GM23338 (cell line): ENCODE measurements at regions not wholly inside any gene's neighbourhood (a gene's known extent, or its start where the extent isn't known, plus 50 kb on each side); places are given as distances from the start of the nearest gene placed in this dataset.

Experiments
- ATAC-seq: fragments of 200-7000 bp; cut with Tn5 transposase; 3 replicates; pipeline ENCODE4 v1.9.1; 2020
- DNase-seq: peaks from one replicate; pipeline ENCODE4 v3.0.0-alpha.2; 2015; ENCODE audit warnings: low spot score
- H2AFZ ChIP-seq: fragments of 200-600 bp; sonication (generic); 2 replicates; pipeline ENCODE4 v1.8.0; 2016; ENCODE audit warnings: antibody characterized with exemption, mild to moderate bottlenecking, moderate library complexity
- H3F3A ChIP-seq: fragments of 200-600 bp; sonication (generic); replicated peaks from 2 replicates; pipeline ENCODE4 v1.8.0; 2017; ENCODE audit warnings: antibody characterized with exemption, mixed run types, low read depth
- H3K27ac ChIP-seq: fragments of 200-600 bp; sonication (generic); 2 replicates; pipeline ENCODE4 v1.6.1; 2016; ENCODE audit warnings: low read depth
- H3K27me3 ChIP-seq: fragments of 200-600 bp; sonication (generic); 2 replicates; pipeline ENCODE4 v1.8.0; 2016; ENCODE audit warnings: mild to moderate bottlenecking, mixed run types, moderate library complexity; ENCODE audit not compliant: insufficient read depth
- H3K36me3 ChIP-seq: fragments of 200-600 bp; sonication (generic); 2 replicates; pipeline ENCODE4 v1.8.0; 2016; ENCODE audit warnings: mild to moderate bottlenecking; ENCODE audit not compliant: insufficient read depth
- H3K4me1 ChIP-seq: fragments of 200-600 bp; sonication (generic); 2 replicates; pipeline ENCODE4 v1.8.0; 2016; ENCODE audit warnings: mild to moderate bottlenecking, moderate library complexity; ENCODE audit not compliant: insufficient read depth
- H3K4me2 ChIP-seq: fragments of 200-600 bp; sonication (generic); 2 replicates; pipeline ENCODE4 v1.7.1; 2017; ENCODE audit warnings: mixed run types
- H3K4me3 ChIP-seq: fragments of 200-600 bp; sonication (generic); 2 replicates; pipeline ENCODE4 v1.6.1; 2016; ENCODE audit warnings: mixed run types
- H3K79me2 ChIP-seq: fragments of 200-600 bp; sonication (generic); replicated peaks from 2 replicates; pipeline ENCODE4 v1.8.0; 2017; ENCODE audit warnings: mild to moderate bottlenecking; ENCODE audit not compliant: insufficient read depth
- H3K9me2 ChIP-seq: fragments of 200-600 bp; sonication (generic); 2 replicates; pipeline ENCODE4 v1.8.0; 2017; ENCODE audit not compliant: insufficient read depth
- H4K20me1 ChIP-seq: fragments of 200-600 bp; sonication (generic); replicated peaks from 2 replicates; pipeline ENCODE4 v1.8.0; 2017; ENCODE audit warnings: mild to moderate bottlenecking; ENCODE audit not compliant: insufficient read depth
- H3K27ac Mint-ChIP-seq: 2 replicates; pipeline ENCODE4 v1.8.0; 2020; ENCODE audit warnings: inconsistent platforms, mild to moderate bottlenecking, moderate library complexity, mixed read lengths
- H3K27me3 Mint-ChIP-seq: 3 replicates; pipeline ENCODE4 v1.8.0; 2022; ENCODE audit warnings: low read depth, mild to moderate bottlenecking, moderate library complexity, mixed read lengths, inconsistent platforms; ENCODE audit not compliant: insufficient read depth, poor library complexity
- H3K36me3 Mint-ChIP-seq: 3 replicates; pipeline ENCODE4 v1.8.0; 2021; ENCODE audit warnings: low read depth, mild to moderate bottlenecking, inconsistent platforms, moderate library complexity, mixed read lengths
- H3K4me1 Mint-ChIP-seq: 3 replicates; pipeline ENCODE4 v1.8.0; 2020; ENCODE audit warnings: mild to moderate bottlenecking, inconsistent platforms, mixed read lengths
- H3K4me3 Mint-ChIP-seq: 3 replicates; pipeline ENCODE4 v1.8.0; 2021; ENCODE audit warnings: moderate library complexity, mild to moderate bottlenecking, inconsistent platforms, mixed read lengths
- H3K9me3 Mint-ChIP-seq: 3 replicates; pipeline ENCODE4 v1.8.0; 2020; ENCODE audit warnings: moderate library complexity, mild to moderate bottlenecking, inconsistent platforms, mixed read lengths
- CREB1 ChIP-seq: fragments of 250-450 bp; sonication (Bioruptor Pico); IDR thresholded peaks from 2 replicates; pipeline ENCODE4 v1.5.0; 2020; ENCODE audit warnings: low read depth, mild to moderate bottlenecking, moderate library complexity
- EZH2 ChIP-seq: fragments of 200-600 bp; sonication (generic); IDR thresholded peaks from one replicate; pipeline ENCODE4 v1.8.0; 2017; ENCODE audit warnings: antibody characterized with exemption, mild to moderate bottlenecking, low read depth; ENCODE audit not compliant: unreplicated experiment
- EZH2phosphoT487 ChIP-seq: fragments of 200-600 bp; sonication (generic); IDR thresholded peaks from one replicate; pipeline ENCODE4 v1.8.1; 2018; ENCODE audit warnings: antibody characterized with exemption; ENCODE audit not compliant: unreplicated experiment
- JUNB ChIP-seq: IDR thresholded peaks from one replicate; pipeline ENCODE4 v1.6.1; 2016; ENCODE audit warnings: antibody characterized with exemption; ENCODE audit not compliant: unreplicated experiment
- NANOG ChIP-seq: IDR thresholded peaks from 2 replicates; pipeline ENCODE4 v1.6.1; 2016; ENCODE audit warnings: antibody characterized with exemption, borderline replicate concordance
- POLR2AphosphoS5 ChIP-seq: IDR thresholded peaks from 2 replicates; pipeline ENCODE4 v1.6.1; 2016; ENCODE audit warnings: antibody characterized with exemption, low read depth
- STAT1 ChIP-seq: IDR thresholded peaks from one replicate; pipeline ENCODE4 v1.6.1; 2016; ENCODE audit warnings: antibody characterized with exemption; ENCODE audit not compliant: unreplicated experiment
- ZNF114 ChIP-seq: fragments of 250-450 bp; sonication (Bioruptor Pico); IDR thresholded peaks from 2 replicates; pipeline ENCODE4 v1.5.0; 2020; ENCODE audit warnings: mild to moderate bottlenecking, moderate library complexity
- ZNF331 ChIP-seq: fragments of 250-450 bp; sonication (Bioruptor Pico); IDR thresholded peaks from 2 replicates; pipeline ENCODE4 v1.5.0; 2020; ENCODE audit warnings: low read depth, mild to moderate bottlenecking, moderate library complexity
- TF ChIP-seq, protein P1 (sequence below): IDR thresholded peaks from one replicate; pipeline ENCODE4 v1.6.1; 2018; ENCODE audit warnings: antibody characterized with exemption; ENCODE audit not compliant: unreplicated experiment
- TF ChIP-seq, protein P2 (sequence below), 2 experiments: fragments of 200-600 bp in 1 of 2; sonication (generic) in 1 of 2; conservative IDR thresholded peaks; 2 replicates each; pipeline versions ENCODE4 v1.5.1 to v1.6.1; 2016 to 2017; ENCODE audit warnings: antibody characterized with exemption in 2 of 2, low read depth in 2 of 2, mild to moderate bottlenecking in 2 of 2, moderate library complexity in 1 of 2
- TF ChIP-seq, protein P3 (sequence below): IDR thresholded peaks from 2 replicates; pipeline ENCODE4 v1.6.1; 2016; ENCODE audit warnings: antibody characterized with exemption

DNA sequence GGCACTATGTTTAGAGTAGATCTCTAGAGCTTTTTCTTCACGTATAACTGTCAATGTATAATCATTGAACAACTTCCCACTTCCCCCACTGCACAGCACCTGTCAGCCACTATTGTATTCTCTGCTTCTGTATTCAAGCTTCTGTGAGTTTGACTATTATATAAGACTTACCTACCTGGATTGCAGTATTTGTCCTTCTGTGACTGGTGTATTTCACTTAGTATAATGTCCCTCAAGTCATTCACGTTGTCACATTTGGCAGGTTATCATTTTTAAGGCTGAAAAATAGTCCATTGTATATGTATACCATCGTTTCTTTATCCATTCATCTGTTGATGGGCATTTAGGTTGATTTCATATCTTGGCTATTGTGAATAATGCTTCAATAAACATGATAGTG lies 969.5 kb upstream of the B3GALT2 start (continued):
- TF ChIP-seq, protein P1, sequence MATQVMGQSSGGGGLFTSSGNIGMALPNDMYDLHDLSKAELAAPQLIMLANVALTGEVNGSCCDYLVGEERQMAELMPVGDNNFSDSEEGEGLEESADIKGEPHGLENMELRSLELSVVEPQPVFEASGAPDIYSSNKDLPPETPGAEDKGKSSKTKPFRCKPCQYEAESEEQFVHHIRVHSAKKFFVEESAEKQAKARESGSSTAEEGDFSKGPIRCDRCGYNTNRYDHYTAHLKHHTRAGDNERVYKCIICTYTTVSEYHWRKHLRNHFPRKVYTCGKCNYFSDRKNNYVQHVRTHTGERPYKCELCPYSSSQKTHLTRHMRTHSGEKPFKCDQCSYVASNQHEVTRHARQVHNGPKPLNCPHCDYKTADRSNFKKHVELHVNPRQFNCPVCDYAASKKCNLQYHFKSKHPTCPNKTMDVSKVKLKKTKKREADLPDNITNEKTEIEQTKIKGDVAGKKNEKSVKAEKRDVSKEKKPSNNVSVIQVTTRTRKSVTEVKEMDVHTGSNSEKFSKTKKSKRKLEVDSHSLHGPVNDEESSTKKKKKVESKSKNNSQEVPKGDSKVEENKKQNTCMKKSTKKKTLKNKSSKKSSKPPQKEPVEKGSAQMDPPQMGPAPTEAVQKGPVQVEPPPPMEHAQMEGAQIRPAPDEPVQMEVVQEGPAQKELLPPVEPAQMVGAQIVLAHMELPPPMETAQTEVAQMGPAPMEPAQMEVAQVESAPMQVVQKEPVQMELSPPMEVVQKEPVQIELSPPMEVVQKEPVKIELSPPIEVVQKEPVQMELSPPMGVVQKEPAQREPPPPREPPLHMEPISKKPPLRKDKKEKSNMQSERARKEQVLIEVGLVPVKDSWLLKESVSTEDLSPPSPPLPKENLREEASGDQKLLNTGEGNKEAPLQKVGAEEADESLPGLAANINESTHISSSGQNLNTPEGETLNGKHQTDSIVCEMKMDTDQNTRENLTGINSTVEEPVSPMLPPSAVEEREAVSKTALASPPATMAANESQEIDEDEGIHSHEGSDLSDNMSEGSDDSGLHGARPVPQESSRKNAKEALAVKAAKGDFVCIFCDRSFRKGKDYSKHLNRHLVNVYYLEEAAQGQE: no peak
- TF ChIP-seq EZH2 (no peak), STAT1 (no peak), NANOG (no peak)
- TF ChIP-seq, protein P2, sequence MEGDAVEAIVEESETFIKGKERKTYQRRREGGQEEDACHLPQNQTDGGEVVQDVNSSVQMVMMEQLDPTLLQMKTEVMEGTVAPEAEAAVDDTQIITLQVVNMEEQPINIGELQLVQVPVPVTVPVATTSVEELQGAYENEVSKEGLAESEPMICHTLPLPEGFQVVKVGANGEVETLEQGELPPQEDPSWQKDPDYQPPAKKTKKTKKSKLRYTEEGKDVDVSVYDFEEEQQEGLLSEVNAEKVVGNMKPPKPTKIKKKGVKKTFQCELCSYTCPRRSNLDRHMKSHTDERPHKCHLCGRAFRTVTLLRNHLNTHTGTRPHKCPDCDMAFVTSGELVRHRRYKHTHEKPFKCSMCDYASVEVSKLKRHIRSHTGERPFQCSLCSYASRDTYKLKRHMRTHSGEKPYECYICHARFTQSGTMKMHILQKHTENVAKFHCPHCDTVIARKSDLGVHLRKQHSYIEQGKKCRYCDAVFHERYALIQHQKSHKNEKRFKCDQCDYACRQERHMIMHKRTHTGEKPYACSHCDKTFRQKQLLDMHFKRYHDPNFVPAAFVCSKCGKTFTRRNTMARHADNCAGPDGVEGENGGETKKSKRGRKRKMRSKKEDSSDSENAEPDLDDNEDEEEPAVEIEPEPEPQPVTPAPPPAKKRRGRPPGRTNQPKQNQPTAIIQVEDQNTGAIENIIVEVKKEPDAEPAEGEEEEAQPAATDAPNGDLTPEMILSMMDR (conservative IDR thresholded peaks at IDR 0.05; ENCODE audit: low read depth in 2 of 2): no peak

DNA sequence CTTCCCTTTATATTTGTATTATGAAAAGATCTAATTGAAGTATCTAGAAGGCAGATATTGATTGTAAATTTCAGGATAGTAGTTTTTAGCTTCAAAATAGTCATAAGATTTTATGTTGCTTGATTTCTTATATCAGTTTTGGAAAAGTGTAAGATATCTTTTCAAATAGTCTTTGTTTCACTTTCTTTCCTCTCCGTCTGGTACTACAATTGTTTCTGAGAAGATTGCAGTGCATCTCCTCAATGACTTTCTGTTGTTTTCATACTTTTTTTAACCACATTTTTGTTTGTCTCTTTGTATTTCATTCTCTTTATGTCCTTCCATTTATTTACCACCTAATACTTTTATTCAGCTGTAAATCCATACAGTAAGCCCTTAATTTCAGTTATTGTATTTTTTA lies 964.6 kb upstream of the B3GALT2 start:
- H2AFZ ChIP-seq: no peak overlapping the region
- H3K36me3 Mint-ChIP-seq: no peaks in the 10 kb centered on the region
- no peak for ATAC-seq
- TF ChIP-seq ZNF331 (CRISPR knock-in tag): no peak
- TF ChIP-seq STAT1: no peak
- TF ChIP-seq CREB1: no peak
- TF ChIP-seq, protein P3, sequence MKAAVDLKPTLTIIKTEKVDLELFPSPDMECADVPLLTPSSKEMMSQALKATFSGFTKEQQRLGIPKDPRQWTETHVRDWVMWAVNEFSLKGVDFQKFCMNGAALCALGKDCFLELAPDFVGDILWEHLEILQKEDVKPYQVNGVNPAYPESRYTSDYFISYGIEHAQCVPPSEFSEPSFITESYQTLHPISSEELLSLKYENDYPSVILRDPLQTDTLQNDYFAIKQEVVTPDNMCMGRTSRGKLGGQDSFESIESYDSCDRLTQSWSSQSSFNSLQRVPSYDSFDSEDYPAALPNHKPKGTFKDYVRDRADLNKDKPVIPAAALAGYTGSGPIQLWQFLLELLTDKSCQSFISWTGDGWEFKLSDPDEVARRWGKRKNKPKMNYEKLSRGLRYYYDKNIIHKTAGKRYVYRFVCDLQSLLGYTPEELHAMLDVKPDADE: no peak
- TF ChIP-seq EZH2phosphoT487: no peak
- no peak for TF ChIP-seq ZNF114 (CRISPR knock-in tag)
- TF ChIP-seq JUNB: no peak
- TF ChIP-seq, protein P2 (conservative IDR thresholded peaks at IDR 0.05; ENCODE audit: low read depth in 2 of 2): no peak
- TF ChIP-seq POLR2AphosphoS5: no peak
- TF ChIP-seq, protein P1: no peak

More for the DNA sequence above, 964.6 kb upstream of the B3GALT2 start:
- Histone ChIP-seq H3K27me3 (no peaks in the 10 kb centered on the region), H3K79me2 (no peaks in the 10 kb centered on the region), H3K4me3 (no peak overlapping the region), H3K4me1 (no peaks in the 10 kb centered on the region), H3K27ac (no peak overlapping the region), H3K4me2 (no peak overlapping the region), H4K20me1 (no peaks in the 10 kb centered on the region), H3K9me2 (no peaks in the 10 kb centered on the region), H3K36me3 (no peaks in the 10 kb centered on the region), H3F3A (no peaks in the 10 kb centered on the region)
- Mint-ChIP-seq H3K9me3 (no peaks in the 10 kb centered on the region), H3K27me3 (no peaks in the 10 kb centered on the region), H3K4me3 (no peak overlapping the region), H3K4me1 (no peaks in the 10 kb centered on the region), H3K27ac (no peak overlapping the region)
- DNase-seq: no peak
